ENCODE measurements at regions not wholly inside any gene's neighbourhood (a gene's known extent, or its start where the extent isn't known, plus 50 kb on each side); places are given as distances from the start of the nearest gene placed in this dataset.

- Histone ChIP-seq H3K79me2 (no peaks in the 10 kb centered on the region), H3K36me3 (replicated peaks; ENCODE audit: insufficient read depth, low read depth) (no peaks in the 10 kb centered on the region), H3K27me3 (no peaks in the 10 kb centered on the region), H3K4me1 (ENCODE audit: insufficient read depth) (no peaks in the 10 kb centered on the region), H3K4me3 (no peak overlapping the region), H3K9me3 (ENCODE audit: low read depth) (no peaks in the 10 kb centered on the region), H2AFZ (no peak overlapping the region), H3K4me2 (no peak overlapping the region), H4K20me1 (ENCODE audit: insufficient read depth, poor library complexity, severe bottlenecking) (no peaks in the 10 kb centered on the region), H3K9me2 (replicated peaks; ENCODE audit: insufficient read depth) (no peaks in the 10 kb centered on the region), H3K27ac (no peak overlapping the region)
- WGBS (ENCODE audit: low lambda C conversion rate, missing lambda C conversion rate): 93% methylated on average over 5 of the region's 5 CpGs
- no peak for TF ChIP-seq CTCF (IDR thresholded peaks at IDR 0.05; ENCODE audit: poor library complexity)
- no peak for TF ChIP-seq EZH2 (IDR thresholded peaks at IDR 0.05; ENCODE audit: borderline replicate concordance)
- no peak for TF ChIP-seq EZH2phosphoT487 (IDR thresholded peaks at IDR 0.05; ENCODE audit: low read depth, severe bottlenecking, unreplicated experiment)
- DNase-seq (ENCODE audit: low spot score): no peak
Observed at GRCh38 chr5:163626904-163627434, 121.5 kb downstream of the MAT2B start.

- no peaks in the 10 kb centered on the region for H3K4me1 ChIP-seq (ENCODE audit: insufficient read depth)
- DNase-seq (ENCODE audit: low spot score): no peak
- H3K79me2 ChIP-seq: no peaks in the 10 kb centered on the region
- no peak overlapping the region for H2AFZ ChIP-seq
- H3K4me2 ChIP-seq: no peak overlapping the region
- 58% methylated on average over 3 of the region's 3 CpGs for WGBS (ENCODE audit: low lambda C conversion rate, missing lambda C conversion rate)
- H4K20me1 ChIP-seq (ENCODE audit: insufficient read depth, poor library complexity, severe bottlenecking): no peaks in the 10 kb centered on the region
- no peaks in the 10 kb centered on the region for H3K9me2 ChIP-seq (replicated peaks; ENCODE audit: insufficient read depth)
- no peak for TF ChIP-seq EZH2 (IDR thresholded peaks at IDR 0.05; ENCODE audit: borderline replicate concordance)
- TF ChIP-seq CTCF (IDR thresholded peaks at IDR 0.05; ENCODE audit: poor library complexity): no peak
- no peak for TF ChIP-seq EZH2phosphoT487 (IDR thresholded peaks at IDR 0.05; ENCODE audit: low read depth, severe bottlenecking, unreplicated experiment)
- no peak overlapping the region for H3K27ac ChIP-seq
- no peaks in the 10 kb centered on the region for H3K9me3 ChIP-seq (ENCODE audit: low read depth)
- no peaks in the 10 kb centered on the region for H3K27me3 ChIP-seq
- no peak overlapping the region for H3K4me3 ChIP-seq
- H3K36me3 ChIP-seq (replicated peaks; ENCODE audit: insufficient read depth, low read depth): no peaks in the 10 kb centered on the region
Observed at GRCh38 chr5:163631856-163632255, 126.4 kb downstream of the MAT2B start.

GRCh38 chr5:163633926-163634460 lies 128.6 kb downstream of the MAT2B start:
- Histone ChIP-seq H2AFZ (no peak overlapping the region), H3K9me2 (replicated peaks; ENCODE audit: insufficient read depth) (no peaks in the 10 kb centered on the region), H4K20me1 (ENCODE audit: insufficient read depth, poor library complexity, severe bottlenecking) (no peaks in the 10 kb centered on the region), H3K27me3 (no peaks in the 10 kb centered on the region), H3K79me2 (no peaks in the 10 kb centered on the region), H3K4me3 (no peak overlapping the region), H3K36me3 (replicated peaks; ENCODE audit: insufficient read depth, low read depth) (no peaks in the 10 kb centered on the region), H3K4me2 (no peak overlapping the region), H3K27ac (no peak overlapping the region), H3K9me3 (ENCODE audit: low read depth) (no peaks in the 10 kb centered on the region), H3K4me1 (ENCODE audit: insufficient read depth) (no peaks in the 10 kb centered on the region)
- no peak for DNase-seq (ENCODE audit: low spot score)
- 95% methylated on average over 3 of the region's 3 CpGs for WGBS (ENCODE audit: low lambda C conversion rate, missing lambda C conversion rate)
- TF ChIP-seq CTCF (IDR thresholded peaks at IDR 0.05; ENCODE audit: poor library complexity): no peak
- no peak for TF ChIP-seq EZH2 (IDR thresholded peaks at IDR 0.05; ENCODE audit: borderline replicate concordance)
- TF ChIP-seq EZH2phosphoT487 (IDR thresholded peaks at IDR 0.05; ENCODE audit: low read depth, severe bottlenecking, unreplicated experiment): no peak

All from hepatocyte (in vitro differentiated cells).